ENCODE measurements at regions not wholly inside any gene's neighbourhood (a gene's known extent, or its start where the extent isn't known, plus 50 kb on each side); places are given as distances from the start of the nearest gene placed in this dataset.
"Not testable (repeated sequence)": the region's sequence is repeated elsewhere in the genome, so short reads cannot be mapped to it uniquely, and the experiment has no call there.

DNA sequence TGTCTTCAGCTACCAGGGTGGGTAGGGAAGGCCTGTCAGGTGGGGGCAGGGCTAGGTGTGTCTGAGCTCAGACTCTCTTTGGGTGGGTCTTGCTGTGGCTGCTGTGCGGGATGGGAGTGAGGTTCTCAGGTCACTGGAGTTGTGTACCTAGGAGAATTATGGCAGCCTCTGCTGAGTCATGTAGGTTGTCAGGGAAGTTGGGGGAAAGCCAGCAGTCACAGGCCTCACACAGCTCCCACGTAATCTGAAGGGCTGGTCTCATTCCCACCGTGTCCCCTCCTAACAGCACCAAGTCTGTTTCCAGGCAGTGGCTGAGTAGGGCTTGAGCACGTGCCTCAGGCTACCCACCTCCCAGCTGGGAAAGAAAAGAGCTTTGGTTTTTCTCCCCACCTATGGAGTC, 67.0 kb downstream of the CHCHD4 start:
- FAIRE-seq (no peak), DNase-seq (ENCODE audit: insufficient read length, low spot score) (no peak)
- TF ChIP-seq SPI1 (IDR thresholded peaks at IDR 0.05; ENCODE audit: low read depth, low read length) (no peak), POLR2A (IDR thresholded peaks at IDR 0.05; ENCODE audit: low read depth, low read length) (no peak), POLR2AphosphoS5 (IDR thresholded peaks at IDR 0.05; ENCODE audit: low read depth, low read length) (no peak), PAX5 (IDR thresholded peaks at IDR 0.05; ENCODE audit: insufficient read depth, low read length, severe bottlenecking) (no peak), TAF1 (IDR thresholded peaks at IDR 0.05; ENCODE audit: low read depth, low read length) (no peak), POU2F2 (IDR thresholded peaks at IDR 0.05; ENCODE audit: low read depth, low read length) (no peak)

DNA sequence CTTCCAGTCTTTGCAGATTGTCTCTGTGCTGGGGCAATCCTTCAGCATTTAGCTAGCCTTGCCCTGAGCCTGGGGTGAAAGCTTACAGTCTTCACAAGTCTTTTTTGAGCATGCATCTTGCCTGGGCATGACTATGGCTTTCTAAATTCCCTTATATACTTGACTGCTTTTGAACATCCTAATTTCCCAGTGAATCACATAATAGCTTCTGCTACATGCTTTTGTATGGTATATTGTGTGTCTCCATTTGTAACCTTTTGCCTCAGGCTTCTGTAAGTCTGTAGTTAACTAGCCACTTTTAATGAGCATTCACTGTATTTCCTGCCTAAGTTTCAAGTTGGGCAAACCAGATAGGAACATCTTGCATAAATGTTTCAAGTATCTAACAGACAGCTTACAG, 76.8 kb downstream of the CHCHD4 start:
- FAIRE-seq (no peak), DNase-seq (ENCODE audit: insufficient read length, low spot score) (no peak)
- TF ChIP-seq SPI1 (IDR thresholded peaks at IDR 0.05; ENCODE audit: low read depth, low read length): no peak
- no peak for TF ChIP-seq POLR2AphosphoS5 (IDR thresholded peaks at IDR 0.05; ENCODE audit: low read depth, low read length)
- TF ChIP-seq POU2F2 (IDR thresholded peaks at IDR 0.05; ENCODE audit: low read depth, low read length): no peak
- TF ChIP-seq POLR2A (IDR thresholded peaks at IDR 0.05; ENCODE audit: low read depth, low read length): no peak
- TF ChIP-seq TAF1 (IDR thresholded peaks at IDR 0.05; ENCODE audit: low read depth, low read length): no peak
- no peak for TF ChIP-seq PAX5 (IDR thresholded peaks at IDR 0.05; ENCODE audit: insufficient read depth, low read length, severe bottlenecking)

DNA sequence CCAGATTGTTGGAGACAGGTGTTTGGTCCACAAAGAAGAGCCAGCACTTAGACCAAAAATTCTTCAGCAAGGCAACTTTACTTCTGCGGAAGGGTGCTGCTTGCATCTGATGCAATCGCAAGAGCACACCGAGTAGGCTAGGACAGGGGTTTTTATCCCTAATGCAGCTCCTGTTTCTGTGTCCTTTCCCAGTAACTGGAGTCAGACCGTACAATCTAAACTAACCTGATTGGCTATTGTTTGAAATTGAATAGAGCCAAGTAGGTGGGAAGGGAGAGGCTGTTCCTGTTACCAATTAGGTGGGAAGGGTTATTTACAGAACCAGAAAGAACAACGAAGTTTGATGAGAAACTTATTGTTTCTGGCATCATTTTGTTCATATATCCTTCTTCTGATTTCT, 77.6 kb downstream of the CHCHD4 start:
- FAIRE-seq (no peak), DNase-seq (ENCODE audit: insufficient read length, low spot score) (no peak)
- no peak for TF ChIP-seq POLR2A (IDR thresholded peaks at IDR 0.05; ENCODE audit: low read depth, low read length)
- TF ChIP-seq SPI1 (IDR thresholded peaks at IDR 0.05; ENCODE audit: low read depth, low read length): no peak
- TF ChIP-seq POLR2AphosphoS5 (IDR thresholded peaks at IDR 0.05; ENCODE audit: low read depth, low read length): no peak
- no peak for TF ChIP-seq TAF1 (IDR thresholded peaks at IDR 0.05; ENCODE audit: low read depth, low read length)
- no peak for TF ChIP-seq PAX5 (IDR thresholded peaks at IDR 0.05; ENCODE audit: insufficient read depth, low read length, severe bottlenecking)
- TF ChIP-seq POU2F2 (IDR thresholded peaks at IDR 0.05; ENCODE audit: low read depth, low read length): no peak

DNA sequence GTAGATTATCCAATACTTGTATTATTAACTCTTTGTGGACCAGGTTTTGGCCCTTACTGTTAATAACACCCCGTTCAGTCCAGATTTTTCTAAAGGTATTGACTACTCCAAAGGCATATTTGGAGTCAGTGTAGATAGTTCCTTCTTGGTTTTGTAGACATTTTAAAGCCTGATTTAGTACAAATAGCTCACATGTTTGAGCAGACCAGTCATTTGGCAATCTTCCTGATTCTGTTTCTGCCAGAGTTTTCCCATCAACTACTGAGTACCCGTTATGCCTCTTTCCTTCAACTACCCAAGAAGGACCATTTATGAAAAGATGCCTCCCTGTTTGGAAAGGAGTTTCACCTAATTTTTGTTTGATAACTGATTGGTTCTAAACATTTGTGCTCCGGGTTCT, 82.0 kb downstream of the CHCHD4 start:
- TF ChIP-seq TAF1 (IDR thresholded peaks at IDR 0.05; ENCODE audit: low read depth, low read length) (no peak), SPI1 (IDR thresholded peaks at IDR 0.05; ENCODE audit: low read depth, low read length) (no peak), POLR2A (IDR thresholded peaks at IDR 0.05; ENCODE audit: low read depth, low read length) (no peak), PAX5 (IDR thresholded peaks at IDR 0.05; ENCODE audit: insufficient read depth, low read length, severe bottlenecking) (no peak), POLR2AphosphoS5 (IDR thresholded peaks at IDR 0.05; ENCODE audit: low read depth, low read length) (no peak), POU2F2 (IDR thresholded peaks at IDR 0.05; ENCODE audit: low read depth, low read length) (no peak)
- DNase-seq (ENCODE audit: insufficient read length, low spot score) (no peak), FAIRE-seq (no peak)

DNA sequence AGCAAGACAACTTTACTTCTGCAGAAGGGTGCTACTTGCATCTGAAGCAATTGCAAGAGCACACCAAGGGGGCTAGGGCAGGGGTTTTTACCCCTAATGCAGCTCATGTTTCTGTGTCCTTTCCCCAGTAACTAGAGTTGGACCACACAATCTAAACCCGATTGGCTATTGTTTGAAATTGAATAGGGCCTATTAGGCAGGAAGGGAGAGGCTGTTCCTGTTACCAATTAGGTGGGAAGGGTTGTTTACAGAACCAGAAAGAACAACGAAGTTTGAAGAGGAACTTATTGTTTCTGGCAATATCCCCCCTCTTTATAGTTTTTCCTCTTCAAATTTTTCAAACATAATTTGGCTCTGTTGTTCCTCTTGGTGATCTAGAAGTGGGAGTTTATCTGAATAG, 85.5 kb downstream of the CHCHD4 start:
- no peak for TF ChIP-seq PAX5 (IDR thresholded peaks at IDR 0.05; ENCODE audit: insufficient read depth, low read length, severe bottlenecking)
- no peak for FAIRE-seq
- DNase-seq (ENCODE audit: insufficient read length, low spot score): no peak

DNA sequence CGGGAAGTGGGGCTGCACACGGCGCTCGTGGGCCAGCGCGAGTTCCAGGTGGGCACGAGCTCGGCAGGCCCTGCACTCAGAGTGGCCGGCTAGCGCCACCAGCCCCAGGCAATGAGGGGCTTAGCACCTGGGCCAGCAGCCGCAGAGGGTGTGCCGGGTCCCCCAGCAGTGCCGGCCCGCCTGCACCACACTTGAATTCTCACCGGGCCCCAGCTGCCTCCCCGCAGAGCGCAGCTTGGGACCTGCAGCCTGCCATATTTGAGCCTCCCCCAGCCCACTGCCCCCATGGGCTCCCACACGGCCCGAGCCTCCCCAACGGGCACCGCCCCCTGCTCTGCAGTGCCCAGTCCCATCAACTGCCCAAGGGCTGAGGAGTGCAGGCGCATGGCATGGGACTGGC, 87.5 kb downstream of the CHCHD4 start:
- no peak for FAIRE-seq
- TF ChIP-seq SPI1 (IDR thresholded peaks at IDR 0.05; ENCODE audit: low read depth, low read length) (no peak), POU2F2 (IDR thresholded peaks at IDR 0.05; ENCODE audit: low read depth, low read length) (no peak)

DNA sequence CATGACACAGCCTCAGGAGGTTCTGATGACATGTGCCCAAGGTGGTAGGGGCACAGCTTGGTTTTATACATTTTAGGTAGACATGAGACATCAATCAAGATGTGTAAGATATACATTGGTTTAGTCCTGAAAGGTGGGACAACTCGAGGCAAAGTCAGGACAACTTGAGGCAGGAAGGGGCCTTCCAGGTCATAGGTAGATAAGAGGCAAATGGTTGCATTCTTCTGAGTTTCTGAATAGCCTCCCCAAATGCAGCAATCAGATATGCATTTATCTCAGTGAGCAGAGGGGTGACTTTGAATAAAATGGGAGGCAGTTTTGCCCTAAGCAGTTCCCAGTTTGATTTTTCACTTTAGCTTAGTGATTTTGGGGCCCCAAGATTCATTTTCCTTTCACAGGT, 91.6 kb downstream of the CHCHD4 start:
- DNase-seq (ENCODE audit: insufficient read length, low spot score) (no peak), FAIRE-seq (no peak)
- TF ChIP-seq POLR2AphosphoS5 (IDR thresholded peaks at IDR 0.05; ENCODE audit: low read depth, low read length) (no peak), POLR2A (IDR thresholded peaks at IDR 0.05; ENCODE audit: low read depth, low read length) (no peak), SPI1 (IDR thresholded peaks at IDR 0.05; ENCODE audit: low read depth, low read length) (no peak), PAX5 (IDR thresholded peaks at IDR 0.05; ENCODE audit: insufficient read depth, low read length, severe bottlenecking) (no peak), POU2F2 (IDR thresholded peaks at IDR 0.05; ENCODE audit: low read depth, low read length) (no peak), TAF1 (IDR thresholded peaks at IDR 0.05; ENCODE audit: low read depth, low read length) (no peak)

More for the DNA sequence above, 87.5 kb downstream of the CHCHD4 start:
- no peak for DNase-seq (ENCODE audit: insufficient read length, low spot score)

DNA sequence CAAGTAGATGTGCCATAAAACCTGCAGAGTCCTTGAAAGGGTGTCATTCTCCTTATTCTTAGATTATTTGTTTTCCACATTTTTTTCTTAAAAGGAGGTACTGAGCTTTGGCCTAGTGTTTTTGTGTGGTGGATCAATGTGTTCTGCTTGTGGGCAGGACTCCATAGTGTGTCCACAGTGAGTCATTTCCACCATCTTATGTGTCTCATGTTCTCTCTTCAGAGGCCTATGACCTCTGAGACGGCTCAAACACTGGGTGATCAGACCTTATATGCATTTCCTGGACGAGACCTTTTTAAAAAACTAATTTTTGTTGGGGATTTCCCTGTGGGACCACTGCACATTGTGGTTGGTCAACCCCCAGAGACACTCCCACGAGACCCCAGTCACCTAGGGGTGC, 93.4 kb downstream of the CHCHD4 start:
- DNase-seq (ENCODE audit: insufficient read length, low spot score): no peak
- no peak for FAIRE-seq
- TF ChIP-seq SPI1 (IDR thresholded peaks at IDR 0.05; ENCODE audit: low read depth, low read length) (no peak), POU2F2 (IDR thresholded peaks at IDR 0.05; ENCODE audit: low read depth, low read length) (no peak), POLR2A (IDR thresholded peaks at IDR 0.05; ENCODE audit: low read depth, low read length) (no peak), PAX5 (IDR thresholded peaks at IDR 0.05; ENCODE audit: insufficient read depth, low read length, severe bottlenecking) (no peak), TAF1 (IDR thresholded peaks at IDR 0.05; ENCODE audit: low read depth, low read length) (no peak), POLR2AphosphoS5 (IDR thresholded peaks at IDR 0.05; ENCODE audit: low read depth, low read length) (no peak)

DNA sequence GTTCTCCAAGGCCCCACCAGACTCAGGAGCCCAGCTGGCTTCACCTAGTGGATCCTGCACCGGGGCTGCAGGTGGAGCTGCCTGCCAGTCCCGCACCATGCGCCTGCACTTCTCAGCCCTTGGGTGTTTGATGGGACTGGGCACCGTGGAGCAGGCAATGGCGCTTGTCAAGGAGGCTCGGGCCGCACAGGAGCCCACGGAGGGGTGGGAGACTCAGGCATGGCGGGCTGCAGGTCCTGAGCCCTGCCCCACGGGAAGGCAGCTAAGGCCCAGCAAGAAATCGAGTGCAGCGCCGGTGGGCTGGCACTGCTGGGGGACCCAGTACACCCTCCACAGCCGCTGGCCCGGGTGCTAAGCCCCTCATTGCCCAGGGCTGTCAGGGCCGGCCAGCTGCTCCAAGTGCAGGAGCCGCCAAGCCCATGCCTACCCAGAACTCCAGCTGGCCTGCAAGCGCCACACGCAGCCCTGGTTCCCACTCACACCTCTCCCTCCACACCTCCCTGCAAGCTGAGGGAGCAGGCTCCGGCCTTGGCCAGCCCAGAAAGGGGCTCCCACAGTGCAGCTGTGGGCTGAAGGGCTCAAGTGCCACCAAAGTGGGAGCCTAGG, 95.2 kb downstream of the CHCHD4 start:
- FAIRE-seq; DNase-seq (ENCODE audit: insufficient read length, low spot score): not testable (repeated sequence)

DNA sequence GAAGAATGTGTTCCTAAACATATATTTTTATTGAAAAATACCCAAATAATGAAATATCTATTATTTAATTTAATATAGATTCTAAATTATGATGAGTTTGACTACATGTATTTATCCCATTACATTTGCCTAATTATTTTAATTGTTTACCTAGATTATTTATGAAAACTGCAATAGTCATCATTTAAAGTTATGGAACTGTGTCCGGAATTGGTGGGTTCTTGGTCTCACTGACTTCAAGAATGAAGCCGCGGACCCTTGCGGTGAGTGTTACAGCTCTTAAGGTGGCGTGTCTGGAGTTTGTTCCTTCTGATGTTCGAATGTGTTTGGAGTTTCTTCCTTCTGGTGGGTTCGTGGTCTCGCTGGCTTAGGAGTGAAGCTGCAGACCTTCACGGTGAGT, 96.5 kb downstream of the CHCHD4 start:
- DNase-seq (ENCODE audit: insufficient read length, low spot score); FAIRE-seq: not testable (repeated sequence)

DNA sequence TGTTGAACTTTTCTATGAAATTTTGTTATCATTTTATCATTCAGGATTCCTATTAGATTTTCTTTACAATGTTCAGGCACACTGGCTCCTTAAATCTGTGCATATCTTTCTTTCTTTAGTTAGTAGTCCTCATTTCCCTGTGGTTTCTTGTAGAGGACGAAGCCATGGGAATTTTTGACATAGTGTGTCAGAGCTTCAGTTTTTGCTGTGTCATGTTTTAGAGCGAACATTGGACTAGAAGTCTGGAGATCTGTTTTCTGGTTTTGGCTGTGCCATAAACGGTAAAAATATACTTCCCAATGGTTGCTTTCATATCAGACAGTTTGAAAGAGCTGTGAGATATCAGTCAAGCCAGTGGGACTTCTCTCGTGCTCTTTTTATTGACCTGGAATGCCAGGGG, 105.2 kb downstream of the CHCHD4 start:
- FAIRE-seq (no peak), DNase-seq (ENCODE audit: insufficient read length, low spot score) (no peak)
- TF ChIP-seq POU2F2 (IDR thresholded peaks at IDR 0.05; ENCODE audit: low read depth, low read length) (no peak), SPI1 (IDR thresholded peaks at IDR 0.05; ENCODE audit: low read depth, low read length) (no peak), POLR2AphosphoS5 (IDR thresholded peaks at IDR 0.05; ENCODE audit: low read depth, low read length) (no peak), PAX5 (IDR thresholded peaks at IDR 0.05; ENCODE audit: insufficient read depth, low read length, severe bottlenecking) (no peak), TAF1 (IDR thresholded peaks at IDR 0.05; ENCODE audit: low read depth, low read length) (no peak), POLR2A (IDR thresholded peaks at IDR 0.05; ENCODE audit: low read depth, low read length) (no peak)
